Urothelium cell line (cell line): ENCODE measurements at regions not wholly inside any gene's neighbourhood (a gene's known extent, or its start where the extent isn't known, plus 50 kb on each side); places are given as distances from the start of the nearest gene placed in this dataset.
"Not testable (repeated sequence)": the region's sequence is repeated elsewhere in the genome, so short reads cannot be mapped to it uniquely, and the experiment has no call there.

Source experiments
- DNase-seq: peaks from one replicate; pipeline ENCODE4 v3.0.0; 2011; ENCODE audit warnings: low spot score, mixed read lengths
- FAIRE-seq: peaks from 2 replicates; lab custom pipeline; 2011; peaks lifted over from hg19 to GRCh38; lab: Jason Lieb, UNC

DNA sequence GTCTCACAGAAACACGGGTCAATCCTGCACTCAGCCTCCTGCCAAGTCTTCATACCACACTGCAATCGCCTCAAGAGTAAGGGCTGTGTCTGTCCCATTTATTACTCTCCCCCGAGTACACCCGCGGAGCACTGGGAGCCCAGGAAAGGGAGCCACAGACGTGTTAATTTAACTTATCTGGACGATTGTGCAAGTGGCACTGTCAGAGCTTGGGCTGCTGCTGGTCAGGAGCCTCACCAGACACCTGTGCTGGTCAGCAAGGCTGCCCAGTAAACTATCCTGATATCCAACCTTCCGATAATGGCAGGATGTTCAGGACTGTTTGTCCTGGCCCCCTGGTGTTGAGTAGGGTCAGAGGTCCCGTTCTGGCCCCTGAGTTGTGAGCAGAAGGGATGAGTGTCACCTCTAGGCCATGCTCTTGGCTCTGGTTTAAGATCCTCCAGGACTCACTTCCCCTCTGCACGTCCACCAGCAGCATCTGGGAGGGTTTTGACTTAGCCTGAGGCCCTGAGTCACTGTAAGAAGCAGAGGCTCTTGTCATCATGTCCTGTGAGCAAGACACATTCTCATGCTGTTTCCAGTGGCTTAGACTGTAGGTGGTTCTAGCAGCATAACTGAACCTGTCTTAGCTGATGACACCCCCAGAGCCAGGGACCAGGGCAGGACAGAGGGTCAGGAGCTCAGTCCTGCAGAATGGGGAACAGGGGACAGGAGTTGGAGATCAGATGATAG lies 82.5 kb upstream of the ARL4C start:
- FAIRE-seq, result no peak
- no peak for DNase-seq

DNA sequence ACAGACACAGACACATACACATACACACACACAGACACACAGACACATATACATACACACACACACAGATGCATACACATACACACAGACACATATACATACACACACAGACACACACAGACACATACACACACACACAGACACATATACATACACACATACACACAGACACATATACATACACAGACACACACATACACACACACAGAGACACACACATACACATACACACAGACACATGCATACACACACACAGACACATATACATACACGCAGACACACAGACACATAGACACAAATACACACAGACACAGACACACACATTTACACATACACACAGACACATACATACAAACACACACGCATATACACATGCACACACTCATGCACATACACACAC lies 81.5 kb upstream of the ARL4C start:
- peak; percentile 98 for FAIRE-seq
- no peak for DNase-seq

DNA sequence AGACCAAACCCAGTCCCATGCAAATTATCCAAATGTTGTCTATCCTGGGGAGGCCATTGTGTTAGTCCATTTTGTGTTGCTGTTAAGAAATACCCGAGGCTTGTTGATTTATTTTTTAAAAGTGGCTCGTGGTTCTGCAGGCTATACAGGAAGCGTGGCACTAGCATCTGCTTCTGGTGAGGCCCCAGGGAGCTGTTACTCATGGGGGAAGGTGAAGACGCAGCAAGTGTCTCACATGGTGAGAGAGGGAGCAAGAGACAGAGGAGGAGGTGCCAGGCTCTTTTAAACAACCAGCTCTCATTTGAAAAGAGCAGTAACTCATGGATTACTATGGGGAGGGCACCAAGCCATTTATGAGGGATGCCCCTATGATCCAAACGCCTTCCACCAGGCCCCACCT lies 80.3 kb upstream of the ARL4C start:
- FAIRE-seq (no peak), DNase-seq (no peak)

GRCh38 chr2:234571620-234572407 lies 74.9 kb upstream of the ARL4C start:
- no peak for FAIRE-seq

DNA sequence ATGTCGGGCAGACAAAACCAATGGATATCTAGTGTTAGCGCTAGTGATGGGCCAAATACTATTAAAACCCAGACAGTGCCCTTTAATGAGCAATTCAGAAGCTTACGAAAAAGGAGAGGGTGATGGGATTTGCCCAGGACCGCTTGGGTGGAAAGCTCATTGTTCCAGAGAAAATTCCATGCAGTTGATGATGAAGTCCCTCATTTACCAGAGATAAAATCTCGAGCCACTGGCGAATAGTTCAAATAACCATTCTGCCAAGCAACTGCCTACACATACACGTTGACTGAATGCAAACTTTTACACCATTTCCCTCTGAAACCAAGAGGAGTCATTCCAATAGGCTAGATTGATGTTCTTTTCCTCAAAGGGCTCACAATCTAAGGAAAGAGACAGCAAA lies 73.6 kb upstream of the ARL4C start:
- no peak for DNase-seq
- no peak for FAIRE-seq

More at GRCh38 chr2:234571620-234572407, 74.9 kb upstream of the ARL4C start:
- no peak for DNase-seq

- DNase-seq, result no peak
- FAIRE-seq, result no peak
These were observed 73.0 kb upstream of the ARL4C start for GRCh38 chr2:234569776-234570430.

GRCh38 chr2:234566622-234567021 lies 69.7 kb upstream of the ARL4C start:
- DNase-seq (no peak), FAIRE-seq (no peak)

DNA sequence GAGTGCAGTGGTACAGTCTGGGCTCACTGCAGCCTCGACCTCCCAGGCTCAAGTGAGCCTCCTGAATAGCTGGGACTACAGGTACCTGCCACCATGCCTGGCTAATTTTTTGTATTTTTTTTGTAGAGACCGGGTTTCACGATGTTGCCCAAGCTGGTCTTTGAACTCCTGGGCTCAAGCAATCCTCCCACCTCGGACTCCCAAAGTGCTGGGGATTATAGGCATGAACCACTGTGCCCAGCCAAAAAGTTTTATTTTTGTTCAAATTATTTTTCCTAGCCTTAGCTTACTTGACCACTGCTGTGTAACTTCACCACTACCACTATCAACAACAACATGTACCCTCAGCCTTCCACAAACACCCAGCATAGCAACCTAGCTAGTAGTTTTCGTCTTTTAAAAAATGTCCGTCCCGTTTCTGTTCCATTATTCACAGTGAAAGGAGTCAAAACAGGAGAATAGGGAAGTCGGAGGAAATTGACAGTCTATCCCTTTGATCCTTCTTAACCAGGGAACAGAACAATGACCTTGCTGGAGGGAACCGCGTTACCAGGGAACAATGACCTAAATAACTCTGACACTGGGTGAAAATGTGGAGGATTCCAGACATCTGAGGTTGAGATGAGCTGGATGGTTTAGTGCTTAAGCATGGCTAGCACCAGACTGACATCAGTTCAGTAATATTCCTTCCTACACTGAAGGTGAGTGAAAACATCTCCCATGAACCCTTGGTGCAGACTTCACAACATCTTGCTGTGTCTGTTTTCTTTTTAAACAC lies 69.2 kb upstream of the ARL4C start:
- FAIRE-seq, result no peak
- no peak for DNase-seq

DNA sequence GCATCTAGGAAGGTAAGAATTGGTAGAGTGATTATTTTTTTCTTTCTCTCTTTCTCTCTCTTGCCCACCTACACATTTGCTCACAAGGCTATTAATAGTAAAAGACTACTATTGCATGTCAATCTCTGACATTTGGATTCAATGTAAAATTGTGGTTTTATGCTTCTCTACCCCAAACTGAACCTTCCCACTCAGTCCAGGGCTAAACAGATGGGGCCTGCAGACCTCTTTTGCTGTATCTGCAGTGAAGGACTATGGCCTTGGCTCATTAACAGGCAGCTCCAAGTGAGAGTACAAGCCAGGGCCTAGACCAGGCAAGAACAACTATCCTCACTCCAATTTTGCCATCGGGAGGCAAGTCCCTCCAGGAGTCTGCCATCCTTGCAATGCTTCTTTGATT lies 68.3 kb upstream of the ARL4C start:
- no peak for DNase-seq
- FAIRE-seq, result no peak

DNA sequence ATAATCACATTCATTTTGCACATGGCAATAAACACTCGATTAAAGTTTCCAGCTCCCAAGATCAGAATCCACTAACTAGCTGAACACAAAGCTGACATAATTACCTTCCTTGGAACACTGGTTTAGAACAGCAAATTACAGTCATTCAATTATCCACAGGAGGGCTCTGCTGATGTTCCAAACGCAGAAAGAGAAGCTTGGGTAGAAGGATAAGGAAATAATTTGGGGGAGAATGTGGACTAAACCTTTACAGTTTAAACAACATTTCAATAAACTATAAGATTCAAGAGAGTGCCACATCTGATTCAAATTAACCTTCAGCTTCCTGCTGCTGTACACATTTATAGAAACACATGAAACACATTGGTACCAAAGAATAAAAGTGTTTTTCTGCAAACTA lies 67.8 kb upstream of the ARL4C start:
- DNase-seq, result no peak
- no peak for FAIRE-seq

DNA sequence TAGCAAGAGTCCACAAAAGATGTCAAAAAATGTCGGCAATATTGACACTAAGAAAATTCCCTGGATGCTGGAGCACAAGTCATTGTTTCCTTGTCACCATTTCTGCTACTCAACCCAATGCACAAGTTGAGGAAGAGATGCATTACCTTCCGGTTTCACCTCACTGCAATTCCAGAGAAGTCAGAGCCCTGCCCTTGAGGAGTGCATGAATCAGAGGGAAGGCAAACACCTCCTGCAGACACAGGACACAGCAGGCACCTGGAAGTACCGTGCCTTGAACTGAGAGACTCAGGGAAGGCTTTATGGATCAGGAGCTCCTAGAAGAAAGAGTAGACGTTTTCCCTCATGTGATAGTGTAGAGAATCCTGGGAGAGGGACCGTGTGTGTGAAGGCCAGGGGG lies 62.7 kb upstream of the ARL4C start:
- DNase-seq (no peak), FAIRE-seq (no peak)

- no peak for FAIRE-seq
- no peak for DNase-seq
These were observed 61.8 kb upstream of the ARL4C start for GRCh38 chr2:234558642-234559041.

DNA sequence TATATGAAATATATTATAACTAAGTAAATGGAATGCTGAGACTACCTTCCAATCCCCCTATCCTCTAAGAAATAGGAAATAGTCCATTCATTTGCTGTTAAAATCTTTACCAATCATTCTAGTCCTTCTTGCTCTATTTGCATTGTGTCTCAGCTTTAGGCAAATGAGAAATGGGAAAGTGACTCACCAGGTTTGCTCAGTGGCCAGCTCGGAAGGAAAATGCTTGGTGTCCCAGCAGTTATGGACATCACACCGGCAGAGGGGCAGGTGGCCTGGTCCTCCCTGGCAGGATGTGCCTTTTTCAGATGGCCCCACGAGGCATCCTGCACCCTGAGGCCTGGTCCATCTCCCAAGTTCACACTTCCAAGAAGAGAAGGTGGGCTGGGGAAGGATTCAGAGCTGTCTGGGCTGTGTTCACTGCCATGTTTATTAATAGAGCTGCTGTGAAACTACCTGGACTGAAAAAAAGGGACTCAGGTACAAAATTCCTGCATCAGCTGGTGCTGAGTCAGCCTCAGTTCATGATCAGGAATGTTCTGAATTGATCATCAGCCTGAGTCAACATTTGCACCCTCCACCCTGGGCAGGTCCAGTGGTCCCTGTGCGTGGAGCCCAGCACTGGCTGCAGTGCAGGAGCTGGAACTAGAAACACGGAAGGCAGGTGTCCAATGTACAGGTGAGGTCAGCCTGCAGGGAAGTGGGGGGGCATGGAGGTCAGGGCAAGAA lies 60.1 kb upstream of the ARL4C start:
- FAIRE-seq (no peak), DNase-seq (no peak)

GRCh38 chr2:234555616-234556249 lies 58.9 kb upstream of the ARL4C start:
- no peak for FAIRE-seq
- no peak for DNase-seq

DNA sequence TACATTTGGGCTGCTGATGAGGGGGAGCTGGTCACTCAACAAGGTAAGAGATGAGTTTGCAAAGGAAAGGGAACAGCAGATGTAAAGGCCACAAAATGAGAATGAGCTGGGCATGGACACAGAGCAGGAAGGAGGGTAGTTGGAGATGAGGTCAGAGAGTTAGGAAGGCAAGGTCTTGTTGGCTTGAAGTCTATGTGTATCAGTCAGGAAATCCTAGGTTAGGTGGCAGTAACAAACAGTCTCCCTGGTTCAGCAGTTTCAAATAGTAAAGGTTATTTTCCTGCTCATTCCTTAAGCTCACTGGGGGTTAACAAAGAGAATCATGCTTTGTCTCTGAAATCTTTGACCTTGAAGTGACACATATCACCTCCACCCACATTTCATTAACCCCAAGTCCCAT lies 58.3 kb upstream of the ARL4C start:
- FAIRE-seq, result no peak

DNA sequence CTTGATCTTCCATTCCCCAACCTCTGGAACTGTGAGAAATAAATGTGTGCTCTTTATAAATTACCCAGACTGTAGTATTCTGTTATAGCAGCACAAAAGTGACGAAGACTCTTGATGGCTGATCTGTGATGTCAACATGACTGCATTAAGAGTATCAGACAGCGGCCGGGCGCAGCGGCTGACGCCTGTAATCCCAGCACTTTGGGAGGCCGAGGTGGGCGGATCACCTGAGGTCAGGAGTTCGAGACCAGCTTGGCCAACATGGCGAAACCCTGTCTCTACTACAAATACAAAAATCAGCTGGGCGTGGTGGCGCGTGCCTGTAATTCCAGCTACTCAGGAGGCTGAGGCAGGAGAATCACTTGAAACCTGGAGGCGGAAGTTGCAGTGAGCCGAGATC lies 56.3 kb upstream of the ARL4C start:
- FAIRE-seq, DNase-seq: not testable (repeated sequence)

More for the DNA sequence above, 58.3 kb upstream of the ARL4C start:
- no peak for DNase-seq

DNA sequence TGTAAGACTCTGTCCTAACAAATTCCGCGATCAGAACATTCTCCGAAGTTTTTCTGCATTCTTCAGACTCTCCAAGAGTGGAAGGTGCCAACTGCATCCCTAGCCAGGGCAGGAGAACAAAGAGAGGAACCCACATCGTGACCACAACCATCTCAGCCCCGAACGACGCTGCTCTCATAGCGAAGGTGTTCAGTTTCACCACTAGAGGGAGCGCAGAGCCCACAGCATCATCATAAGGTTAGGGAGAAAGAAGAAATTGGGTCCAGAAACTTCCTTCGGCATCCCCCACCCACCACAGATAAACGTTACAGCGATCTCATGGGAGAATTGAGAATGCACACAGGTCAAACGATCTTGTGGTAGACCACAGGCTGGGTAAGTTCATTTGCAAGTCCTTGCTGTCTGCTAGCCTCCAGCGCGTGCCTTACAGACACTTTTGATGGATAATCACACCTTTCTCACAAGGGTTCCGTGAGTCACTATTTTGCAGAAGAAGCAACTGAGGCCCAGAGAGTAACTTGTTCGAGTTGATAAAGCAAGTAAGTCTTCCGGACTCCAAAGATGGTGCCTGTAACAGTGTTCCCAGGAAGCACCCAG lies 53.7 kb upstream of the ARL4C start:
- no peak for FAIRE-seq
- DNase-seq, result peak; percentile 89

- no peak for DNase-seq
- FAIRE-seq, result no peak
These were observed 53.2 kb upstream of the ARL4C start for GRCh38 chr2:234550056-234550455.

- DNase-seq (peak; percentile 27), FAIRE-seq (no peak)
These were observed 52.0 kb upstream of the ARL4C start for GRCh38 chr2:234548695-234549420.
